Common myeloid progenitor, CD34-positive (primary cell): ENCODE measurements at regions not wholly inside any gene's neighbourhood (a gene's known extent, or its start where the extent isn't known, plus 50 kb on each side); places are given as distances from the start of the nearest gene placed in this dataset.

Source experiments
- CTCF ChIA-PET: fragments of 350-600 bp; sonication (Branson Sonifier 250); formaldehyde crosslinking; loops from one replicate; lab custom pipeline; 2021; ENCODE audit warnings: antibody characterized with exemption; lab: Charles Lee
- POLR2A ChIA-PET: fragments of 350-600 bp; sonication (Branson Sonifier 250); formaldehyde crosslinking; loops from one replicate; lab custom pipeline; 2021; ENCODE audit warnings: antibody characterized with exemption; lab: Charles Lee
- DNase-seq, 3 donors: peaks; one replicate each; pipeline versions ENCODE4 v3.0.0 to v3.0.0-alpha.2; 2013
- H3K27ac ChIP-seq, 2 experiments: 1 replicate in 1 of 2; 2 replicates in 1 of 2; pipeline ENCODE4 v1.7.0; 2013; ENCODE audit warnings: inconsistent platforms in 2 of 2, low read length in 2 of 2, mild to moderate bottlenecking in 2 of 2, low read depth in 1 of 2, moderate library complexity in 1 of 2; ENCODE audit not compliant: severe bottlenecking in 2 of 2, insufficient read depth in 1 of 2, poor library complexity in 1 of 2
- H3K27me3 ChIP-seq, 5 experiments: replicated peaks in 2 of 5; 1 replicate in 3 of 5; 2 replicates in 2 of 5; pipeline versions ENCODE4 v1.6.1 to v1.7.0; 2013; ENCODE audit warnings: low read length in 4 of 5, mild to moderate bottlenecking in 2 of 5, moderate library complexity in 2 of 5, inconsistent platforms in 1 of 5; ENCODE audit not compliant: insufficient read depth in 5 of 5, control insufficient read depth in 4 of 5
- H3K36me3 ChIP-seq, 4 experiments: 1 replicate in 2 of 4; 2 replicates in 2 of 4; pipeline versions ENCODE4 v1.6.1 to v1.7.0; 2013; ENCODE audit warnings: low read length in 3 of 4, control low read depth in 1 of 4, mild to moderate bottlenecking in 1 of 4; ENCODE audit not compliant: control insufficient read depth in 4 of 4, insufficient read depth in 4 of 4
- H3K4me1 ChIP-seq, 4 experiments: 1 replicate in 3 of 4; 2 replicates in 1 of 4; pipeline versions ENCODE4 v1.6.1 to v1.7.1; 2013; ENCODE audit warnings: low read length in 3 of 4, mild to moderate bottlenecking in 3 of 4, control low read depth in 1 of 4, inconsistent platforms in 1 of 4, moderate library complexity in 1 of 4; ENCODE audit not compliant: control insufficient read depth in 4 of 4, insufficient read depth in 4 of 4; ENCODE audit errors: control extremely low read depth in 1 of 4
- H3K4me3 ChIP-seq, 7 experiments: 1 replicate in 4 of 7; 2 replicates in 3 of 7; pipeline versions ENCODE4 v1.5.1 to v1.7.0; 2013; ENCODE audit warnings: mild to moderate bottlenecking in 7 of 7, low read length in 6 of 7, moderate library complexity in 6 of 7, inconsistent platforms in 2 of 7, low read depth in 2 of 7, control low read depth in 1 of 7; ENCODE audit not compliant: insufficient read depth in 4 of 7, control insufficient read depth in 1 of 7; ENCODE audit errors: extremely low read depth in 1 of 7
- H3K9me3 ChIP-seq, 5 experiments: 1 replicate in 4 of 5; 2 replicates in 1 of 5; pipeline versions ENCODE4 v1.6.1 to v1.7.1; 2013; ENCODE audit warnings: low read length in 4 of 5, mild to moderate bottlenecking in 2 of 5, inconsistent platforms in 1 of 5, low read depth in 1 of 5, moderate library complexity in 1 of 5; ENCODE audit not compliant: control insufficient read depth in 4 of 5, insufficient read depth in 2 of 5; ENCODE audit errors: control extremely low read depth in 1 of 5
- WGBS: methylation state at CpG from one replicate; pipeline ENCODE4 v1.1.5; 2013; ENCODE audit not compliant: insufficient coverage; 5-methylcytosine and 5-hydroxymethylcytosine counted together

GRCh38 chr2:47315475-47315874 lies 53.6 kb upstream of the EPCAM start:
- DNase-seq, result no peak
- Histone ChIP-seq H3K36me3 (no peaks in the 10 kb centered on the region), H3K9me3 (no peaks in the 10 kb centered on the region), H3K27ac (no peak overlapping the region), H3K4me1 (peaks cover 2 to 27% (median 23%) of the 10 kb centered on the region in 4 experiments), H3K4me3 (no peak overlapping the region), H3K27me3 (no peaks in the 10 kb centered on the region)
- 100% methylated on average over 3 of the region's 5 CpGs for WGBS
- ChIA-PET POLR2A (no interaction called here), CTCF (interaction anchor here (1.0 to 5.2 kb wide), 3 partner anchors 7 to 355 kb away, joined by 3 to 27 read pairs (median 3); no protein-coding TSS in a partner anchor)

GRCh38 chr2:47313728-47314127 lies 55.4 kb upstream of the EPCAM start:
- ChIA-PET CTCF (interaction anchor here (1.1 to 5.2 kb wide), 4 partner anchors 9 to 325 kb away, joined by 5 to 27 read pairs (median 6); no protein-coding TSS in a partner anchor), POLR2A (no interaction called here)
- no peak for DNase-seq
- Histone ChIP-seq H3K36me3 (no peaks in the 10 kb centered on the region), H3K9me3 (no peaks in the 10 kb centered on the region), H3K4me1 (peaks cover 8 to 44% (median 37%) of the 10 kb centered on the region in 4 experiments), H3K27ac (no peak overlapping the region), H3K27me3 (no peaks in the 10 kb centered on the region), H3K4me3 (no peak overlapping the region)
- whole genome bisulfite sequencing, result no CpG with 5 or more reads among the region's 2 CpGs

GRCh38 chr2:47313141-47313691 lies 55.9 kb upstream of the EPCAM start:
- no peaks in the 10 kb centered on the region for H3K36me3 ChIP-seq
- no peak overlapping the region for H3K4me3 ChIP-seq
- no peaks in the 10 kb centered on the region for H3K27me3 ChIP-seq
- 94% methylated on average over 5 of the region's 6 CpGs for WGBS
- no peaks in the 10 kb centered on the region for H3K9me3 ChIP-seq
- H3K4me1 ChIP-seq, result peaks cover 8 to 44% (median 38%) of the 10 kb centered on the region in 4 experiments
- POLR2A ChIA-PET, result no interaction called here
- no peak for DNase-seq
- H3K27ac ChIP-seq, result no peak overlapping the region
- CTCF ChIA-PET, result interaction anchor here (1.1 to 5.2 kb wide), 4 partner anchors 10 to 324 kb away, joined by 5 to 27 read pairs (median 6); no protein-coding TSS in a partner anchor

- no peak overlapping the region for H3K4me3 ChIP-seq
- ChIA-PET CTCF (interaction anchor here (1.1 to 5.2 kb wide), 3 partner anchors 10 to 23 kb away, joined by 5 to 27 read pairs (median 6); no protein-coding TSS in a partner anchor), POLR2A (no interaction called here)
- no peaks in the 10 kb centered on the region for H3K9me3 ChIP-seq
- H3K27ac ChIP-seq, result no peak overlapping the region
- WGBS, result 83% methylated on average over 1 of the region's 1 CpG
- no peak for DNase-seq
- no peaks in the 10 kb centered on the region for H3K36me3 ChIP-seq
- no peaks in the 10 kb centered on the region for H3K27me3 ChIP-seq
- peaks cover 8 to 47% (median 41%) of the 10 kb centered on the region in 4 experiments for H3K4me1 ChIP-seq
Observed at GRCh38 chr2:47312491-47312850, 56.6 kb upstream of the EPCAM start.

- WGBS, result 100% methylated on average over 5 of the region's 7 CpGs
- Histone ChIP-seq H3K4me3 (no peak overlapping the region), H3K27me3 (no peaks in the 10 kb centered on the region), H3K36me3 (no peaks in the 10 kb centered on the region), H3K27ac (no peak overlapping the region), H3K9me3 (no peaks in the 10 kb centered on the region), H3K4me1 (peaks cover 8 to 52% (median 42%) of the 10 kb centered on the region in 4 experiments)
- POLR2A ChIA-PET, result no interaction called here
- CTCF ChIA-PET, result interaction anchor here (1.4 to 5.2 kb wide), 4 partner anchors 11 to 20 kb away, joined by 4 to 27 read pairs (median 6); no protein-coding TSS in a partner anchor
- no peak for DNase-seq
Observed at GRCh38 chr2:47311764-47312490, 57.2 kb upstream of the EPCAM start.

- Histone ChIP-seq H3K9me3 (no peaks in the 10 kb centered on the region), H3K36me3 (no peaks in the 10 kb centered on the region), H3K27ac (peak overlapping the region; percentile 47 to 72), H3K4me1 (peaks cover 8 to 52% (median 42%) of the 10 kb centered on the region in 4 experiments), H3K4me3 (peak overlapping the region in 3 of 7 experiments; percentile 20 to 45 (median 22)), H3K27me3 (no peaks in the 10 kb centered on the region)
- POLR2A ChIA-PET, result interaction anchor here (1.4 kb wide), 1 partner anchor 10 kb away, joined by 3 read pairs; no protein-coding TSS in a partner anchor
- DNase-seq, result peak; percentile 66 to 90 (median 90)
- WGBS, result 43% methylated on average over 11 of the region's 13 CpGs
- CTCF ChIA-PET, result interaction anchor here (0.9 to 5.2 kb wide), 6 partner anchors 9 to 328 kb away, joined by 3 to 27 read pairs (median 4); no protein-coding TSS in a partner anchor
Observed at GRCh38 chr2:47310801-47311560, 58.1 kb upstream of the EPCAM start.
